HG02970 (cell line): ENCODE measurements at regions not wholly inside any gene's neighbourhood (a gene's known extent, or its start where the extent isn't known, plus 50 kb on each side); places are given as distances from the start of the nearest gene placed in this dataset.

Experiments
- ATAC-seq: cut with Tn5 transposase; IDR thresholded peaks from one replicate; pipeline ENCODE4 v1.9.1; 2021; ENCODE audit warnings: mild to moderate bottlenecking, moderate library complexity, moderate number of reproducible peaks; ENCODE audit not compliant: unreplicated experiment, low FRiP score

DNA sequence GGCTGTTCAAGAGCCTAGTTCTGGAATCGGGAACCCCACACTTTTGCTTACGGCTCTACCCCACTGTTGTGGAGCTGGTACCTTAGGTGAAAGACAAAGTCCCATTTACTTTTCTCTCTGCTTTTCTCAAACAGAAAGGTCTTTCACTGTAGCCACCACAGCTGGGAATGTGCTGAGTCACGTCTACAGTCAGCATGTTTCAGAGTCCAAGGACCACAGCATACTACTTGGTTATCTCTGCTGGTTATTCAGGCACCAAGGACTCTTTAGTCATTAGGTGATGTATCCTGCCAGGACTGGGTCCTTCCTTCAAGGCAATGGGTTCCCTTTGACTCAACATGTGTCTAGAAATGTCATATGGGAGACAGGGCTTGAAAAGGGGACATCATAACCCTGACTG, 266.8 kb upstream of the STEAP1 start:
- ATAC-seq = no peak

GRCh38 chr7:89908736-89909135, 245.5 kb upstream of the STEAP1 start:
- ATAC-seq = no peak

GRCh38 chr7:89914711-89915110, 239.6 kb upstream of the STEAP1 start:
- ATAC-seq = no peak

DNA sequence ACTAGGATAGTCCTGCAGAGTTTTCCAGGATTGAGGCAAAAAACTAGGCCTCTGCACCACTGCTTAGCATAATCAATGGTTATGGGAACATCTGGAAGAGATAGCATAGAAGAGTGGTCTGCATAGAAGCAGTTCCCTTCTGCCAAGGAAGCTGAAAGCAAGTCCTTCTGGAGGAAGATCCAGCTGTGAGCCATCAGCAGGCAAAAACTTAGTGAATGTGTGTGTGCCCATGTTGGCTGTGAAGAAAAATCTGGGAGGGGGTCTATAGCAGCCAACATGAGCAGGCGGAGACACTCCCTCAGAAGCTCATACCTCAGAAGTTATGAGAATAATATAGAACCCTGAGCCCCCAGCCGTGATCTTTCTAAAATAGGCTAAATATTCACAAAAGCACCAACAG, 228.1 kb upstream of the STEAP1 start:
- no peak for ATAC-seq

DNA sequence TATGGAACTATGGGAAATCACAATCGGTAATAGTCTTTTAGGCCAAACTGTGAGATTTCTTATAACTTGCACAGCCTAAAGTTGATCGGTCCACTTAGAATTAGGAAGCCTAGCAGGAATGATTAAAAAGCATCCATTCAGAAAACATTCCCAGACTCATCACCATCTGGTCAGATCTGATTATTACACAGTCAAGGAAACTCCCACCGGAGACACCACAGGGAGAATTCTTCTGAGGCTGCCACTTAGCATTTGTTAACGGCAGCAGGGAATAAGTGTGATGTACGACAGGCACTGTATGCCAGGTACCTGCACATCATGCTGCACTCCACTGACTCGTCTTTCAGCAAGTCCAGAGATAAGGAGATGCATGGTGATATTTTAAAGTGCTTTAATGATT, 227.6 kb upstream of the STEAP1 start:
- ATAC-seq = no peak

DNA sequence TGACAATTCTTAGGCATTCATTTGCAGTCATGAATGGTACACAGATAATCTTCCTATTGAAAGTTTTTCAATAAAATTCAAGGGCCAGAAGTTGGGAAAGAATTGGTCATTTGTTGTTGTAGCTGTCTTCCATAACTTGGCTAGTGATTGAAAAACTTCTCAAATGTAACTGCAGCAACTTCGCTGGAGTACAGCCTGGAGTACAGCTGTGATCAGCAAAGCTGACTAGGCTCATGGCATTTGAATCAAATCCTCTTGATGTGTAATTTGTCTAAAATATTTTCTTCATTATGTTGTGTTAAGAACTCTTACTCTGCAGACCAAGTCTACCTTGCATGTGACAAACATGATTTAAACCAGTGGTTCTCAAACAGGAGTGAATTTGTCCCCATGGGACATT, 226.5 kb upstream of the STEAP1 start:
- ATAC-seq = no peak

- ATAC-seq = no peak
Observed at GRCh38 chr7:89928451-89928850, 225.8 kb upstream of the STEAP1 start.

DNA sequence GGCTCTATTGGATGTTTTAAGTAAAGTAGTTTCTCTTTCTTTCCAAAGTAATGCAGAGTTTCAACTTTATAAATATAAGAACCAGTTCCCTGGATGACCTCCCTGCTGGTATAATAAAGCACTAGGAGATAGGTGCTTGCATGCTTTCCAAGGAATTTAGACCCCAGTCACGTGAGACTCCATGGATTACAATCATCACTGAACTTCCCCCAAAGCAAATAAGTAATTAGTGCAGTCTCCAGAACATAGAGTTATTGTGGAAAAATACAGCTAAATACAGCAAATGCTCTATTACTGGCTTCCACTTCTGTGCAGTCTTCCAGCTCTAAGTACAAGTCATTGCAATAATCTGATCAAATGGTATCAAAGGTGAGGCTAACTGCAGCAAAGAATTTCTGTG, 220.2 kb upstream of the STEAP1 start:
- no peak for ATAC-seq

DNA sequence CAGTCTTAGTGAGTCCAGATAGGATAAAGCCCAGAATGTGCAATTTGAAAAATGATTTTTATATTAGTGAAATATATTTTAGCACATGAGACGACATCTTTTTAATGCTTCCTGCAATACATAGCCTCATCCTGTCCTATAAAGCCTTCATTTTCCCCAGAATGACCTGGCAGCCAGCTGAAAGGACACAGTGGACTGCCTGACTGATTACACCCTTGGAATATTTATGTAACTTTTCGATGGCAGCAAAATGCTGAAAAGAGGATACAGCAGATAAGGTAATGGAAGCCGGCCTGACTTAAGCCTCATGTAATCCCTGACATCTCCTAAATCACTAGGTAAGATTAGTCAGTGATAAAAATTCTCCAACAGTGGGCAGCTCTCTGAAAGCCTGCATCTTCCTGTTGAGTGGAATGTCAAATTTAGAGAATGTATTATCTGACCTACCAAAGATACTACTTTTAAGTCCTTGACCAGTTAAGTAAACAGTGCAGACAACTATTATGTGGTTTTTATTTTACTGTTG, 210.7 kb upstream of the STEAP1 start:
- no peak for ATAC-seq

DNA sequence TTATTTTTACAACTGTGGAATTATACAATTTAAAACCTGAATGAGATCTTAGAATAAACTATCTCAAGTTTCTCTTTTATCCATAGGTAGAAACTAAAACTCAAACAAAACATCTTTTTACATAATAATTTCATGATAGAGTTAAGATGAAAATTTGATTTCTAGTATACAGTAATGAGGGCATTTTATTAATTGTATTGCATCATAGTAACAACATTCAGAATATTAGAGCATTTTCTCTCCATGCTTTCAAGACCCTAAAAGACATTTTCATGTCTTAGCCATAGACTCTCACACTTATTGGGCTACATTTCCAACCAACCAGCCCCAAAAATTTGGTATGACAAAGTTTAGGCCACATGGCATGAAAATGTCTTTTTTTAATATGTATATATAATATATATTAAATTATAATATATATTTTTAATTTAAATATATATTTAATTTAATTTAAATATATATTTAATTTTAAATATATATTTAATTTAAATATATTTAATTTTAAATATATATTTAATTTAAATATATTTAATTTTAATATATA, 195.7 kb upstream of the STEAP1 start:
- ATAC-seq = no peak

DNA sequence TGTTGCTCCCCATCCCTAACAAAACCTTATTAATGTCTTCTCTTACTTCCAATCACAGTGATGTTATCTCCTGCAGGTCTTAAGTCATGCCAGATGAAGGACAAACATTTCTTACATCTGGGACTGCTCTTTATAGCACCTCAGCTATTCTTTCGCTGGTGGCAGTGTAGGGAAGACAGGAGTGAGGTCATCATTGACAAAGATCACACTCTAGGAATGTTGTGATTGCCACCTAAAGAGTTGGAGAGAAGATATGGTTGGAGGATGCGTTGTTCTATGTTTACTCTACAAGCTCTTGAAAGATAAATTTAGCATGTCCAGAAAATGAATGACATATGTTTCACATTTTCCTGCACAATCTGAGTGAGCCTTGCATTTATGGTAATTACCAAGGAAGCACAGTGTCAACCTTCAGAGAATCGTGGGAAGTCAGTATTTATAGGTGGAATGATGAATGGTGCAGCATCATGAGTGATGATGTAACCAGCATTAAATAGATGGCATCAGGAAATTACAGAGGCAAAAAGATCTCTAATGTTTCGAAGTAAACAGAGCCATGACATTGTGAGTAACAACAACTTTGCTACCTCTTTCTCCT, 188.1 kb upstream of the STEAP1 start:
- no peak for ATAC-seq

GRCh38 chr7:89975577-89975976, 178.7 kb upstream of the STEAP1 start:
- no peak for ATAC-seq

- no peak for ATAC-seq
Observed at GRCh38 chr7:89987665-89988064, 166.6 kb upstream of the STEAP1 start.

GRCh38 chr7:89988074-89988473, 166.2 kb upstream of the STEAP1 start:
- ATAC-seq = no peak

GRCh38 chr7:89989454-89989853, 164.8 kb upstream of the STEAP1 start:
- no peak for ATAC-seq

DNA sequence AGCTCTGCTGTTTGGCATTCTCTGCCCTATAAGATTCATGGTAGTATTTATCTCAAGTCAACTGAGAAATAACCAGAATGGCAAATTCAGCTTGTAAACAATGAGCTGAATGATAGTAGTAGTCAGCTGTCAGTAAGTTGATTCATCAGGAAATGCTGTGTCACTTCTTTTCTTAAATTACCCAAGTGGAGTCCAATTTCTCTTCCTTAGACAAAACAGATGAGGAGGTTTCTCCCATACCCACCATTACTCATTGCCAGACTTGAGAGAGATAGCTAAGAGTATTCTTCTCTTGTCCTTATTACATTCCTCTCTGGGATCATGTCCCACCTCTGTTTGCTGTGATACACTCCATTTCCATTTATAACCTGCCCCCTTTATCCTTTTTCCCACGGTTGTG, 159.8 kb upstream of the STEAP1 start:
- no peak for ATAC-seq

- ATAC-seq = no peak
Observed at GRCh38 chr7:89998554-89998953, 155.7 kb upstream of the STEAP1 start.

DNA sequence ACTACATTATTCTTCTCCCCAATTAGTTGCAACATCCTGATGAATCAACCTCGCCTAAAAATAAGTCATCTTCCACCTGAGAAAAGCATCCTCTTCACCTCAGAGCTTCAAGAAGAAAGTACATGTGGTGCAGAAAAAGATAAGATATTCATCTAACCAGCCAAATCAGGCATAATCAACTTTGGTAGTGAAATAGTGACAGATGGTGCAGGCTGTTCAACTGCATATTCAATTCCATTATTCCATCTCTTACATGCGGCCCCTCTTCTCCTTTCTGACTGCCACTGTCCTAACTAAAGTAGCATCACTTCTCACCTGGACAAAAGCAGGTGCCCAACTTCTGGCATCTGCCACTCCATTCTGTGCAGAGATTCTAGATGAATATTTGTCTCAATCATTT, 148.4 kb upstream of the STEAP1 start:
- no peak for ATAC-seq

GRCh38 chr7:90007001-90007654, 147.1 kb upstream of the STEAP1 start:
- ATAC-seq = no peak

DNA sequence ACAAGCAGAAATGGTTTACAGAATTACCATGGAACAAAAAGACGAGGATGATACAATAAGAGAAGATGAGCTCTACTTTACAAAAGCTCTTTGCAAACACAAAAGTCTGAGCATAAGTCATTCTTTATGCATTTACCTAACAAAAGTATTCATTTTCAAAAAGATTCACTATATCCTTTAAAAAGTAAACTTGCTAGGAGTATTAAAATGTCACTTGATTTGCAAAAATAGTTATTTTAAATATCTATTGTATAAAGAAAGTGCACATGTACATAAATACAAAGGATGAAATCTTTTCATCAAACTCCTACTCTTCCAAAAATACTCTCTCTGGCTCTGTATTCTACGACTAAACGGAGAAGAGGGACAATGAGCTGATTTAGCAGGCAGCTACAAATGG, 146.4 kb upstream of the STEAP1 start:
- ATAC-seq = no peak

- no peak for ATAC-seq
Observed at GRCh38 chr7:90022213-90022612, 132.1 kb upstream of the STEAP1 start.

- ATAC-seq = no peak
Observed at GRCh38 chr7:90025771-90026170, 128.5 kb upstream of the STEAP1 start.
